ENCODE measurements at regions not wholly inside any gene's neighbourhood (a gene's known extent, or its start where the extent isn't known, plus 50 kb on each side); places are given as distances from the start of the nearest gene placed in this dataset.
"Not testable (repeated sequence)": the region's sequence is repeated elsewhere in the genome, so short reads cannot be mapped to it uniquely, and the experiment has no call there.

- DNase-seq: no peak
Observed at GRCh38 chr17:33989361-33990148, 265.5 kb upstream of the CCL2 start.

GRCh38 chr17:33990943-33991706 lies 264.0 kb upstream of the CCL2 start:
- DNase-seq: no peak

DNA sequence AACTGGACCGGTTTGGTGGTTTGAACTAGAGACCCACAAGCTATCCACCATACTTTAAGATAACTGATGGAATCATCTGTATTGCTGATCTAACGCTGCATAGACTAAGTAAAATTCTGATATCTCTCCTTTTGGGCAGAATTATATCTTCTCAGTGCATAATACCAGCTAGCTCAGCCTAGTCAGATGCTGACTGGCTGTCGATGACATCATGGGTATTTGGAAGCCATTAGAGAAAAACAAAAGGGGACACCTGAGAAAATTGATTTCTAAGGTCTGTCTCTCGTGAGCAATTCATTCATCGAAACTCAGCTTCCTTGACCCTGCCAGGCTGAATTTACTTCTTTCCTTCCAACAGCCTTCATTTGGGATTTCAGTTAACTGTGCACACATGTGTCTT lies 263.0 kb upstream of the CCL2 start:
- DNase-seq: no peak

GRCh38 chr17:34000639-34001038 lies 254.4 kb upstream of the CCL2 start:
- DNase-seq: no peak

GRCh38 chr17:34001246-34001645 lies 253.8 kb upstream of the CCL2 start:
- DNase-seq: no peak

DNA sequence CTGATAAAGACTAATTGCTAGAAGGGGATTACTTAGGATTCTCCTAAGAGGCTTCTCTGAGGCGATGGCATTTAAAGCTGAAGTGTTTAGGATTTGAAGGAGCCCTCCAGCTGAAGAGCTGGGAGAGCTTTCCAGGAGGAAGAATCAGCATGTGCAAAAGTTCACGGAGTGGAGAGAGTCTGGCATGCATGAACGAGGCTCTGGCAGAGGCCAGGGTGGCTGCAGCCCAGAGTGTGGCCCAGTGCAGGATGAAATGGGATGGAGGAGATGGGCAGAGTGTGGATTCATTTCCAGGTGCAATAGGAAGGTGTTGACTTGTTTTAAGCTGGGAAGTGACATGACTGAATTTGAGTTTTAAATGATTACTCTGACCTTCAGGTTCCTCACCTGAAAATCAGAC lies 249.0 kb upstream of the CCL2 start:
- no peak for DNase-seq

DNA sequence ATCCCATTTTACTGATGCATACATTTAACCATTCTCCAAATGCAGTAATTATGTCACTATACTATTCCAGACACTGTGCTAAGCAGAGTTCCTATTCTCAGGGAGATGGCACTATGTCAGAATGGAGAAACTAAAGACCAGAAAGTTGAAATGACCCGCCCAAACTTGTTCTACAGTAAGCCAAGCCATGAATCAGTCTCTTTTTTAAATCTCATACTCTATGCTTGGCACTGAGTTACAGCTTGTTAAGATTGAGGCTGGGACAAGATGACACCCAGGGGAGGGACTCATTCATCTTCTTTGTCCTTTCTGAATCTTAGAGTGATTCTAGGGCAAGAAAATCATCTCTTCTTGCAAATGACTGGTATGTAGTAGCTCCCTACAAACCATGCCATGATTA lies 247.0 kb upstream of the CCL2 start:
- no peak for DNase-seq

- DNase-seq: no peak
Observed at GRCh38 chr17:34009912-34010311, 245.2 kb upstream of the CCL2 start.

GRCh38 chr17:34010534-34010933 lies 244.6 kb upstream of the CCL2 start:
- no peak for DNase-seq

DNA sequence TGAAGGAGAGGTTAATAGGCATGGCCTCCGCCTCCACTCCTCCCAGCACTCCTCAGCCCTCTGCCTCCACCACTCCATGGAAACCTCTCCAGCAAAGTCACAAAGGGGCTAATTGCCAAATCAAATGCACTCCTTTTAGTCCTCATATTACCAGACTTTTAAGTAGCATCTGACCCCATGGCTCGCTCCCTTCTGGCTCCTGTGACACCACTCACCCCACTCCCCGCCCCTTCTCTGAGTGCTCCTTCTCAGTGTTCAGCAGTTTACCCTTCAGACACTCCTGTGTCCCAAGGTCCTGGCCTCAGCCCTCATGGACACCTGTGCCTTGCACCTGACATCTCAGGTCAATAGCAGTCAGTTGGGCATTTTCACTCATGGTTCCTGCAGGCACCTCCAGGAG lies 243.5 kb upstream of the CCL2 start:
- DNase-seq: no peak

DNA sequence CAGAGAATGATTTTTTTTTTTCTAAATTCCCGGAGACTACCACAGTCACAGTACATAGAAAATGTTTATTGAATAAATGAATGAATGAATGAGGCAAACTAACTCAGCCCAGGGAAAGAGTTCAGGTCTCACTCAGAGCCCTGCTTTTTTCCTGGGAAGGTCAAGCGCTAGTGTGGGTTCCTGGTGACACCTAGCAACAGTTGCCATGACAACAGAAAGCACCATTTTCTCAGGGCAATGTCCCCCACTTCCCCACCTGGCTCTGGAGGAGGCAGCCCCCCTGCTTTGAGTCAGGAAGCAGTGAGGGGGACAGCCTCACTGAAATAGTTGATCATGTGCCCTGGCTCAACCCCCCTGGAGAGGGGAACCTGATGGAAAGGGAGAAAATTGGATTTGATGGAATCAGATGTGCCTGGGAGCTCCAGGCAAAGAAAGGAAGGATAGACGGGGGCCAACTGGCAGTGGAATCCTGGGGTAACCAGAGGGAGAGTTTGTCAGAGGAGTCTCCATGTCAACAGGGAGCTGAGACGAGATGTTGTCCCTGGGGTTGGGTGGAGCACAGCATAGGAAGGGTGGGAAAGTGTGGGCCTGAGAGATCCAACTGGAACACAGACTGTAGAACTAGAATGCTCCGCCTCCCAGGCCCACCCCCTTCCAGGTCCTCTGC lies 242.2 kb upstream of the CCL2 start:
- no peak for DNase-seq

GRCh38 chr17:34015253-34015652 lies 239.8 kb upstream of the CCL2 start:
- DNase-seq: no peak

- no peak for DNase-seq
Observed at GRCh38 chr17:34024386-34024785, 230.7 kb upstream of the CCL2 start.

DNA sequence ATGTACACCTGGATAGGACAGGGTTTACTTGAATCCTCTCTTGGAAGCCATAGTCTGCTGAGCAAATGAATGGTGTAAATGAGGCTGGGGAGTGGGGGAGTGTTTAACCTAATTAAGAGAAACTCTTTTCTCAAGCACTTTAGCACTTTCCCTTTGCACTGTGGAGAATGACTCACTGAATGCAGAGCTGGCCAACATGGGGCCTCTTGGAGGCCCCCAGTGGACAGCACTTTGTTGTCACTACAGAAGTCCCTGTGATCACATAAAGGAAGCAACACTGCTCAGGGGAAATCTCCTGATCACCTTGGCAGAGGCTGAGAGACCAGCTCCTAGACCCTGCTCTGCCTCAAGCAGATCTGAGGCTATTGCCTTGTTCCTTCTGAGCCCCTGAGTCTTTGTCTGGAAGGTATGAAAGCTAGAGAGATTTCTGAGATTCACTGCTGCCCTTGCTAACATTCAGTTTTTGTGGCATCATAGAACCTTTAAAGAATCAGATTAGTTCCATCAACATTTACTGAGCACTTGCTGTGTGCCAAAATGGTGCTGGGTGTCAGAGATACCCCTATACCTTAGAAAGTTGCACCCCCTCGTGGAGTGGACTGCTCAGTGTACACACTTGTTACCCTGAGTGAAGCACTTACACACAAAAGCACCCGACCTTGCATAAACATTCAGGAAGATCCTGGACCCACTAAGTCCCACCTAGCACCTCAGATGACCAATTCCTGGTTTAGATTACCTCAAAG lies 230.1 kb upstream of the CCL2 start:
- no peak for DNase-seq

- DNase-seq: not testable (repeated sequence)
Observed at GRCh38 chr17:34030601-34031000, 224.5 kb upstream of the CCL2 start.

DNA sequence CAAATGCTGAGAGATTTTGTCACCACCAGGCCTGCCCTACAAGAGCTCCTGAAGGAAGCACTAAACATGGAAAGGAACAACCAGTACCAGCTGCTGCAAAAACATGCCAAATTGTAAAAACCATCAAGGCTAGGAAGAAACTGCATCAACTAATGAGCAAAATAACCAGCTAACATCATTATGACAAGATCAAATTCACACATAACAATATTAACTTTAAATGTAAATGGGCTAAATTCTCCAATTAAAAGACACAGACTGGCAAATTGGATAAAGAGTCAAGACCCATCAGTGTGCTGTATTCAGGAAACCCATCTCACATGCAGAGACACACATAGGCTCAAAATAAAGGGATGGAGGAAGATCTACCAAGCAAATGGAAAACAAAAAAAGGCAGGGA lies 222.8 kb upstream of the CCL2 start:
- DNase-seq: not testable (repeated sequence)

DNA sequence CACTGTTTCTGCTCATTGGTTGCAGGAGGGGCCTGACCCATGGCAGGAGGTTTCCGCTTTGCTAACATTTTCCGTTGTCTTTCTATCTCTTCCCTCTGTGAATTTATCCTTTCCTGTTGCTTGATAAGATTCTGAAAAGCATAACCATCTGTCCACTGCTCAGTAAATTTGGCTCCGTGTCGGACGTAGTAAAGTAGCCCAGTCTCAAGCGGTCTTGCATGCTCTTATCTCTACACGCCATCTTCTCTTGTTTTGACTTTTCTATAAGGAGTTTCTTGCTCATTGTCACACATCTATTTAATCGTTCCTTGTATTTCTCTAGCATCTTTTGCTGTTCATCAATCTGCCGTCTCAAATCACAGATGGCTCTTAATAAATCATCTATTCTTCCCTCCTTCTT lies 216.3 kb upstream of the CCL2 start:
- not testable (repeated sequence) for DNase-seq

DNA sequence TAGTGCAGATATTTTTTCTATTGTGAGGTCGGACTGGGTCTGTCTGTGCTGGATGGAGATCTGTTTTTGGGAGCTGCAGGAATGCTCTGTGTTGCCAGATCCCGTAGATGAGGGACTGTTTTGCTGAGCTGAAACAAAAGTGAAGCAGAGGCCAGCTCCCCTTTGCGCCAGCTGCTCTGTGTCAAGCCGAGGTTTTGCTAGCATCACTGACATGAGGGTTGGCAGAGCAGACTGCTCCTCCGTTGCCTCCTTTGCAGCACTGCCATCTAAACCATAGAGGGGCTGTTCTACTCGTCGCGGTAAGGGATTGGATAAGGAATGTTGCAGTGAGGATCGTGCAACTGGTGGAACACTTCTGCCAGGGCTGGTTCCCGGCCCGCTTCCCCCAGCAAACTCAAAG lies 215.9 kb upstream of the CCL2 start:
- not testable (repeated sequence) for DNase-seq

DNA sequence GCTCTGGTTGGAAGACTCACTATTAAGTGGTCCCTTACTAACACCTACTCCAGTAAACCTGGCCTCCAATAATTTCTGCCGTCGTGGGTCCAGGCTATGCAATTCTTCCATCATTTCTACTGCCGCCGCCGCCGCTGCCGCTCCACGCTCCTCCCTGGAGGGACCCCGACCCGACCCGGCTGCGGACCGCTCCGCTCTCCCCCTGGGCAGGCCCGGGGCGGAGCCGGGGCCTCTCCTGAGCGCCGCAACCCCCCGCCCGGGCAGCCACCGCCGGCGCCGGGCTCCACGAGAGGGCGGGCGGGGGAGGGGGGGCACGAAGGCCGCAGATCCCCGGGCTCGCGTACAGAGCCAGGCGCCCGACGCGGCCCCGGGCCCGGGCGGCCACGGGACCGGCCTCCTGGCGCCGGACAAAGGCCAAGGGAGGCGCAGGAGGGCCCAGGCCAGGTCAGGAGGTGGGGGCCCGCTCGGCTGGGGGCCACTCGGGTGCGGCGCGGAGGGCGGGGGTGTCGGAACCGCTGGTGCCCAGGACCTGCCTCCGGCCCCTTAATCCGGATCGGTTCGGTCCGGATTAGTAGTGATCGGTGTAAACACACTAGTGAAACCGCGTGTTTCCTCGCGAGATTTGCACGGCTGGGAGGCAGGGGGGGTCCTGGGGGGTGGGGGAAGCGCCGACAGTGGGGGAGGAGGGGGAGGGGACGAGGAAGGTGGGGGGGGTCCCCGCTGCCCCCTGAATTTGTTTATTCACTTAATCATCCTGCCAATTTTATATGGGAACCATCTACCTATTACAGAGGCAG lies 215.1 kb upstream of the CCL2 start:
- DNase-seq: peak; percentile 15

DNA sequence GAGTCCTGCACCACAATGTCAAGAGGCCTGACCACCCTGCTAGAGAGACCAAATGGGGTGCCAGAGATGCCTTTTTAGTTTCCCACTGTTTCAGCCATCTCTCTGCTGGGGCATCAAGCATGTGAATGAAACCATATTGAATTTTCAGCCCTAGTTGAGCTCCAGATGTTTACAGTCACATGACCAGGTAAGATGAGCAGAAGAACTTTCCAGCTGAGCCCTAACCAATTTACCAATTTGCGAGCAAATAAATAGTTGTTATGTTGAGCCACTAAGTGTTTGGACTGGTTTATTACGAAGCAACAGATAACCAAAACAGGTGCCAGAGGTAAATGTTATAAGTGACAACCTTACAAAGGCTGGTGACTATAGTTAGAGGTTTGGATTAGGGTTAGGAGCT lies 209.1 kb upstream of the CCL2 start:
- no peak for DNase-seq

DNA sequence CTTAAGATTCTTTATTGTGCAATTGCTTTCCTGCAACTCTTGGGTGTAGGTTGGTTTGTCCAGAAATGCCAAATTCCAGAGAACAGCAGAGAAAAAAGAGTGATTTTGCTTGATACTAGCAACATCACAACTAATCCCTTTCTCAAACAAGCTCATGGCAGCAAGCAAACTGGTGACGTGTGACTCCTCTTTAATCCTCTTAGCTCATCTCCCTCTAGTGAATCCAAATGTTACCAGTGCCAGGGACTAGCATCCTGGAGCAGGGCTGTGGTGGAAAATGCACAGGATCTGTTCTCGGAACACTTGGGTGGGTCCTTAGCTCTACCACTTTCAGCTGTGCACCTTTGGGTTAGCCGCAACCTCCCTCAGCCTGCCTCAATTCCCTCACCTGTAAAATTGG lies 204.0 kb upstream of the CCL2 start:
- DNase-seq: no peak

GRCh38 chr17:34054495-34054894 lies 200.6 kb upstream of the CCL2 start:
- no peak for DNase-seq
